ENCODE measurements at regions not wholly inside any gene's neighbourhood (a gene's known extent, or its start where the extent isn't known, plus 50 kb on each side); places are given as distances from the start of the nearest gene placed in this dataset.

DNA sequence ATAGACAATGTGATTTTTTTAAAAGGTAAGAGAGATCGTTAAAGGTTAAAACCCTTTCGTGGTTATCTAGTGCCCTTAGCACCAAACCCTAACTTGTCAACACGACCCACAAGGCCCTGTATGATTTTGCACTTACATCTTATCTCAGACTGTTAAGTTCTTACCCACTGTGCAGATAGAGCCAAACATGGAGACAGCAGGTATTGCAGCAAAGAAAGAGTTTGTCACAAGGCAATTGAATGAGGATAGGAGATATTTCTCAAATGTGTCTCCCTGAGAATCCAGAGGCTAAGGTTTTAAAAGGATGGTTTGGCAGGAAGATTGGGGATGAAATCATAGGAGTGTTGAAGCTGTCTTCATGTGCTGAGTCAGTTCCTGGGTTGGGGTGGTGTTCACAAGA lies 313.4 kb downstream of the AEBP2 start:
- no peak overlapping the region for H2BK12ac ChIP-seq (ENCODE audit: low read length)
- H3K14ac ChIP-seq (ENCODE audit: low read length) = no peak overlapping the region
- H2AFZ ChIP-seq (ENCODE audit: low read length) = no peak overlapping the region
- H3K4me1 ChIP-seq (ENCODE audit: control insufficient read depth in 2 of 2, insufficient read depth in 1 of 2, low read depth in 1 of 2, low read length in 2 of 2) = no peaks in the 10 kb centered on the region
- no peak overlapping the region for H3K9ac ChIP-seq (ENCODE audit: low read depth, low read length, poor library complexity)
- H3K36me3 ChIP-seq (replicated peaks in 1 of 2; ENCODE audit: control insufficient read depth in 2 of 2, insufficient read depth in 2 of 2, low read length in 2 of 2) = no peaks in the 10 kb centered on the region
- DNase-seq (ENCODE audit: low spot score) = no peak
- H3K9me3 ChIP-seq (replicated peaks in 1 of 2; ENCODE audit: control insufficient read depth in 2 of 2, insufficient read depth in 1 of 2, low read depth in 1 of 2, low read length in 2 of 2) = peaks cover 3 to 4% of the 10 kb centered on the region in 2 donors
- H2BK120ac ChIP-seq (ENCODE audit: low read depth, low read length) = no peak overlapping the region
- H3K79me1 ChIP-seq (ENCODE audit: low read depth, low read length) = no peaks in the 10 kb centered on the region
- no peak overlapping the region for H3K27ac ChIP-seq (replicated peaks; ENCODE audit: low read length)
- H4K91ac ChIP-seq (ENCODE audit: low read depth, low read length, poor library complexity) = no peak overlapping the region
- no CpG with 5 or more reads among the region's 3 CpGs for WGBS, 2 donors (ENCODE audit: extremely low coverage in 2 of 2, insufficient read length in 2 of 2, insufficient replicate concordance in 1 of 2)
- no peak overlapping the region for H3K18ac ChIP-seq (ENCODE audit: low read length)
- H2BK15ac ChIP-seq (ENCODE audit: low read length) = no peak overlapping the region
- no peak overlapping the region for H2AK5ac ChIP-seq (ENCODE audit: low read depth, low read length)
- H2BK5ac ChIP-seq (ENCODE audit: low read length) = no peak overlapping the region
- no peak overlapping the region for H4K8ac ChIP-seq (ENCODE audit: low read depth, low read length)
- H3K4me2 ChIP-seq (ENCODE audit: insufficient read depth, low read length, poor library complexity, severe bottlenecking) = no peak overlapping the region
- H3K4me3 ChIP-seq (ENCODE audit: low read length in 2 of 2) = no peak overlapping the region
- H3K27me3 ChIP-seq (ENCODE audit: control insufficient read depth in 3 of 3, insufficient read depth in 3 of 3, low read depth in 1 of 3, low read length in 3 of 3) = peaks cover 0 to 1% (median 0%) of the 10 kb centered on the region in 3 experiments
- no peak overlapping the region for H3K23ac ChIP-seq (ENCODE audit: low read depth, low read length, poor library complexity)
- no peak overlapping the region for H3K4ac ChIP-seq (ENCODE audit: low read length)

DNA sequence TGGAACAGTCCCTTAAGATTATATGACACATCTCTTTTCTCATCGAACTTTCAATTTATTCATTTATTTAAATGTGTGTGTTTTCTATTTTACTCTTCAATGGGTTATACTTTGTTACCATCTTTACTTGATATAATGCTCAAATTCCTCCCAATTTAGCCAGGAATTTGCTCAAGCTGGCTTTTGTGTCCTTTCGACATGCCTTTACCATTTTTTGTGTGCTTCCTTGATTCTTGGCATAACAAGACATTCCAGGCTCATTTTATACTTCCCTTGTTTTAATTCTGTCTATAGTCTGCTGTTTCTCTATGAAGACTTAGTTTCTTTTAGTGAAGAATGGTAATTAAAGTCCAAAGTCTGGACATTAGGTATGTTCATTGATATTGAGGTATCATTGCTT lies 315.8 kb downstream of the AEBP2 start:
- Histone ChIP-seq H2AK5ac (ENCODE audit: low read depth, low read length) (no peak overlapping the region), H2BK15ac (ENCODE audit: low read length) (no peak overlapping the region), H2BK5ac (ENCODE audit: low read length) (no peak overlapping the region), H3K4me1 (ENCODE audit: control insufficient read depth in 2 of 2, insufficient read depth in 1 of 2, low read depth in 1 of 2, low read length in 2 of 2) (no peaks in the 10 kb centered on the region), H3K4me2 (ENCODE audit: insufficient read depth, low read length, poor library complexity, severe bottlenecking) (no peak overlapping the region), H3K27ac (replicated peaks; ENCODE audit: low read length) (no peak overlapping the region), H3K18ac (ENCODE audit: low read length) (no peak overlapping the region), H3K4ac (ENCODE audit: low read length) (no peak overlapping the region), H3K27me3 (ENCODE audit: control insufficient read depth in 3 of 3, insufficient read depth in 3 of 3, low read depth in 1 of 3, low read length in 3 of 3) (peaks cover 0 to 1% (median 0%) of the 10 kb centered on the region in 3 experiments), H3K23ac (ENCODE audit: low read depth, low read length, poor library complexity) (no peak overlapping the region), H3K9ac (ENCODE audit: low read depth, low read length, poor library complexity) (no peak overlapping the region), H3K9me3 (replicated peaks in 1 of 2; ENCODE audit: control insufficient read depth in 2 of 2, insufficient read depth in 1 of 2, low read depth in 1 of 2, low read length in 2 of 2) (peaks cover 3 to 4% of the 10 kb centered on the region in 2 donors), H2BK12ac (ENCODE audit: low read length) (no peak overlapping the region), H3K14ac (ENCODE audit: low read length) (no peak overlapping the region), H2AFZ (ENCODE audit: low read length) (no peak overlapping the region), H3K4me3 (ENCODE audit: low read length in 2 of 2) (no peak overlapping the region), H3K79me1 (ENCODE audit: low read depth, low read length) (no peaks in the 10 kb centered on the region), H3K36me3 (replicated peaks in 1 of 2; ENCODE audit: control insufficient read depth in 2 of 2, insufficient read depth in 2 of 2, low read length in 2 of 2) (no peaks in the 10 kb centered on the region), H2BK120ac (ENCODE audit: low read depth, low read length) (no peak overlapping the region), H4K91ac (ENCODE audit: low read depth, low read length, poor library complexity) (no peak overlapping the region), H4K8ac (ENCODE audit: low read depth, low read length) (no peak overlapping the region)
- WGBS, 2 donors (ENCODE audit: extremely low coverage in 2 of 2, insufficient read length in 2 of 2, insufficient replicate concordance in 1 of 2) = no CpG with 5 or more reads among the region's 2 CpGs
- DNase-seq (ENCODE audit: low spot score) = no peak

DNA sequence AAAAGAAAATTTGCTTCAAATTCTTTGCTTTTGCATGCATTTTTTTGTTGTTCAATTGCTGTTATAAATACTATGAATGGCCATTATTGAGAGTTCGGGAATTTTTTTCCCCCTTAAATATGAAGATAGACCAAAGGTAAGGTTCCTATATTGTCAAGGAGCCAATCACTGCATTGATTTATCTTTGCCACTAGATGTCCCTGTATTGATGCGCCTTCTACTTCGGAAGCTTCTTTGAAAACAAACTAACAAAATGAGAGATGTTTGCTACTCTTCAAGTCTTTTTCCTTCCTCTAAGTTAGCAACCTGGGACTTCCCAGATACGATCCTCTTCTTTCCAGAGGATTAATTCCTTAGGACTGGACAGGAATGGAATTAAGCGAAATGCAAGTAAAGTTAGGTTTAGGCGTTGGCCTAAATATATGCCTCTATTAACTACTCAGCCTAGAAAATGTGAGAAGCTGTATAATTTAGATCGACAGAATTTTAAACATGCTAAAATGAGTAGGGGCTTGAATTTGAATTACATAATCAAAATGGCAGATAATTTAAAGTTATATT lies 318.1 kb downstream of the AEBP2 start:
- H2AFZ ChIP-seq (ENCODE audit: low read length) = peak overlapping the region; percentile 54
- no peak overlapping the region for H4K91ac ChIP-seq (ENCODE audit: low read depth, low read length, poor library complexity)
- H3K4me3 ChIP-seq (ENCODE audit: low read length in 2 of 2) = no peak overlapping the region
- H3K4ac ChIP-seq (ENCODE audit: low read length) = no peak overlapping the region
- WGBS, 2 donors (ENCODE audit: extremely low coverage in 2 of 2, insufficient read length in 2 of 2, insufficient replicate concordance in 1 of 2) = no CpG with 5 or more reads among the region's 7 CpGs
- DNase-seq (ENCODE audit: low spot score) = no peak
- H2AK5ac ChIP-seq (ENCODE audit: low read depth, low read length) = no peak overlapping the region
- no peaks in the 10 kb centered on the region for H3K79me1 ChIP-seq (ENCODE audit: low read depth, low read length)
- no peak overlapping the region for H3K18ac ChIP-seq (ENCODE audit: low read length)
- no peak overlapping the region for H3K4me2 ChIP-seq (ENCODE audit: insufficient read depth, low read length, poor library complexity, severe bottlenecking)
- H3K27ac ChIP-seq (replicated peaks; ENCODE audit: low read length) = no peak overlapping the region
- no peaks in the 10 kb centered on the region for H3K36me3 ChIP-seq (replicated peaks in 1 of 2; ENCODE audit: control insufficient read depth in 2 of 2, insufficient read depth in 2 of 2, low read length in 2 of 2)
- H2BK5ac ChIP-seq (ENCODE audit: low read length) = no peak overlapping the region
- H2BK12ac ChIP-seq (ENCODE audit: low read length) = no peak overlapping the region
- H4K8ac ChIP-seq (ENCODE audit: low read depth, low read length) = no peak overlapping the region
- peaks cover 0 to 1% (median 0%) of the 10 kb centered on the region in 3 experiments for H3K27me3 ChIP-seq (ENCODE audit: control insufficient read depth in 3 of 3, insufficient read depth in 3 of 3, low read depth in 1 of 3, low read length in 3 of 3)
- no peak overlapping the region for H3K9ac ChIP-seq (ENCODE audit: low read depth, low read length, poor library complexity)
- no peak overlapping the region for H2BK15ac ChIP-seq (ENCODE audit: low read length)
- no peak overlapping the region for H3K23ac ChIP-seq (ENCODE audit: low read depth, low read length, poor library complexity)
- H3K9me3 ChIP-seq (replicated peaks in 1 of 2; ENCODE audit: control insufficient read depth in 2 of 2, insufficient read depth in 1 of 2, low read depth in 1 of 2, low read length in 2 of 2) = peaks cover 3 to 4% of the 10 kb centered on the region in 2 donors
- no peak overlapping the region for H3K14ac ChIP-seq (ENCODE audit: low read length)
- H2BK120ac ChIP-seq (ENCODE audit: low read depth, low read length) = no peak overlapping the region
- no peaks in the 10 kb centered on the region for H3K4me1 ChIP-seq (ENCODE audit: control insufficient read depth in 2 of 2, insufficient read depth in 1 of 2, low read depth in 1 of 2, low read length in 2 of 2)

DNA sequence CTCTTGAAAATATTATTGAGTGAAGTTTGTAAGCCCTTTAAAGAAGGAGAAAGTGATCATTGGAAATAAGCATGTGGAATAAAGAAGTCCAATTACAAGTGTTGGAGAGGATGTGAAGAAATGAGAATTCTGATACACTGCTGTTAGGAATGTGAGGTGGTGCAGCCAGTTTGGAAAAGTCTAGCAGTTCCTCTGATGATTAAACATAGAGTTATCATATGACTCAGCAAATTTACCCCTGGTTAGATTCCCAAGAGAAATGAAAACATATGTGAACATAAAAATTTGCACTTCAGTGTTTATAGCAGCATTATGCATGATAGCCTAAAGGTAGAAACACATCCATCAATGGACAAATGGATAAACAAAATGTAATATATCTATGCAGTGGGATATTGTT lies 319.9 kb downstream of the AEBP2 start:
- H3K4me2 ChIP-seq (ENCODE audit: insufficient read depth, low read length, poor library complexity, severe bottlenecking) = no peak overlapping the region
- no peak for DNase-seq (ENCODE audit: low spot score)

More for the DNA sequence above, 319.9 kb downstream of the AEBP2 start:
- no peak overlapping the region for H3K27ac ChIP-seq (replicated peaks; ENCODE audit: low read length)
- no peak overlapping the region for H2BK120ac ChIP-seq (ENCODE audit: low read depth, low read length)
- no peak overlapping the region for H3K4me3 ChIP-seq (ENCODE audit: low read length in 2 of 2)
- H2BK15ac ChIP-seq (ENCODE audit: low read length) = no peak overlapping the region
- H3K18ac ChIP-seq (ENCODE audit: low read length) = no peak overlapping the region
- no peak overlapping the region for H4K91ac ChIP-seq (ENCODE audit: low read depth, low read length, poor library complexity)
- H3K36me3 ChIP-seq (replicated peaks in 1 of 2; ENCODE audit: control insufficient read depth in 2 of 2, insufficient read depth in 2 of 2, low read length in 2 of 2) = no peaks in the 10 kb centered on the region
- no peak overlapping the region for H4K8ac ChIP-seq (ENCODE audit: low read depth, low read length)
- no peak overlapping the region for H3K4ac ChIP-seq (ENCODE audit: low read length)
- no peak overlapping the region for H2AFZ ChIP-seq (ENCODE audit: low read length)
- no peaks in the 10 kb centered on the region for H3K27me3 ChIP-seq (ENCODE audit: control insufficient read depth in 3 of 3, insufficient read depth in 3 of 3, low read depth in 1 of 3, low read length in 3 of 3)
- no peak overlapping the region for H2BK12ac ChIP-seq (ENCODE audit: low read length)
- no peak overlapping the region for H3K9ac ChIP-seq (ENCODE audit: low read depth, low read length, poor library complexity)
- H3K9me3 ChIP-seq (replicated peaks in 1 of 2; ENCODE audit: control insufficient read depth in 2 of 2, insufficient read depth in 1 of 2, low read depth in 1 of 2, low read length in 2 of 2) = no peaks in the 10 kb centered on the region
- no peaks in the 10 kb centered on the region for H3K79me1 ChIP-seq (ENCODE audit: low read depth, low read length)
- H3K4me1 ChIP-seq (ENCODE audit: control insufficient read depth in 2 of 2, insufficient read depth in 1 of 2, low read depth in 1 of 2, low read length in 2 of 2) = no peaks in the 10 kb centered on the region
- H3K14ac ChIP-seq (ENCODE audit: low read length) = no peak overlapping the region
- no peak overlapping the region for H2AK5ac ChIP-seq (ENCODE audit: low read depth, low read length)
- no peak overlapping the region for H2BK5ac ChIP-seq (ENCODE audit: low read length)
- no peak overlapping the region for H3K23ac ChIP-seq (ENCODE audit: low read depth, low read length, poor library complexity)
